ENCODE measurements at regions not wholly inside any gene's neighbourhood (a gene's known extent, or its start where the extent isn't known, plus 50 kb on each side); places are given as distances from the start of the nearest gene placed in this dataset.

GRCh38 chr3:18258492-18258891, 166.6 kb downstream of the SATB1 start:
- no peak for FAIRE-seq
- TF ChIP-seq EZH2 (IDR thresholded peaks at IDR 0.05; ENCODE audit: insufficient read depth, low read length) (no peak), CTCF (IDR thresholded peaks at IDR 0.05; ENCODE audit: insufficient read depth, low read depth, low read length) (no peak)
- no peak overlapping the region for H3K4me2 ChIP-seq (ENCODE audit: low read length)
- Mint-ChIP-seq H3K4me1 (ENCODE audit: low read depth, unreplicated experiment) (no peaks in the 10 kb centered on the region), H3K27me3 (ENCODE audit: low read depth, unreplicated experiment) (no peaks in the 10 kb centered on the region), H3K27ac (ENCODE audit: unreplicated experiment) (no peak overlapping the region), H3K9me3 (ENCODE audit: unreplicated experiment) (no peaks in the 10 kb centered on the region), H3K4me3 (ENCODE audit: unreplicated experiment) (no peak overlapping the region), H3K36me3 (ENCODE audit: low read depth, unreplicated experiment) (no peaks in the 10 kb centered on the region)
- no peak overlapping the region for H3K9ac ChIP-seq (ENCODE audit: low read length)
- no peak for DNase-seq (ENCODE audit: low read depth)
- H3K4me1 ChIP-seq (ENCODE audit: insufficient read depth, low read length): no peaks in the 10 kb centered on the region
- H3K9me3 ChIP-seq (ENCODE audit: insufficient read depth, low read depth, low read length): no peaks in the 10 kb centered on the region
- H3K27ac ChIP-seq (ENCODE audit: low read depth, low read length): no peak overlapping the region
- H3K36me3 ChIP-seq (ENCODE audit: insufficient read depth, low read length): no peaks in the 10 kb centered on the region
- H4K20me1 ChIP-seq (ENCODE audit: insufficient read depth, low read length): no peaks in the 10 kb centered on the region
- H3K27me3 ChIP-seq (ENCODE audit: insufficient read depth, low read length): no peaks in the 10 kb centered on the region
- H3K79me2 ChIP-seq (ENCODE audit: insufficient read depth, low read length): no peaks in the 10 kb centered on the region
- no peak overlapping the region for H2AFZ ChIP-seq (ENCODE audit: low read depth, low read length)
- no peak overlapping the region for H3K4me3 ChIP-seq (ENCODE audit: insufficient read depth, low read depth, low read length)

- H3K9me3 ChIP-seq (ENCODE audit: insufficient read depth, low read depth, low read length): no peaks in the 10 kb centered on the region
- H3K4me2 ChIP-seq (ENCODE audit: low read length): no peak overlapping the region
- no peaks in the 10 kb centered on the region for H3K36me3 ChIP-seq (ENCODE audit: insufficient read depth, low read length)
- H2AFZ ChIP-seq (ENCODE audit: low read depth, low read length): no peak overlapping the region
- no peak overlapping the region for H3K9ac ChIP-seq (ENCODE audit: low read length)
- TF ChIP-seq EZH2 (IDR thresholded peaks at IDR 0.05; ENCODE audit: insufficient read depth, low read length) (no peak), CTCF (IDR thresholded peaks at IDR 0.05; ENCODE audit: insufficient read depth, low read depth, low read length) (no peak)
- H3K4me1 ChIP-seq (ENCODE audit: insufficient read depth, low read length): no peaks in the 10 kb centered on the region
- H3K4me3 Mint-ChIP-seq (ENCODE audit: unreplicated experiment): no peak overlapping the region
- H3K4me3 ChIP-seq (ENCODE audit: insufficient read depth, low read depth, low read length): no peak overlapping the region
- H3K36me3 Mint-ChIP-seq (ENCODE audit: low read depth, unreplicated experiment): no peaks in the 10 kb centered on the region
- H4K20me1 ChIP-seq (ENCODE audit: insufficient read depth, low read length): no peaks in the 10 kb centered on the region
- H3K4me1 Mint-ChIP-seq (ENCODE audit: low read depth, unreplicated experiment): peaks cover 6% of the 10 kb centered on the region
- no peak overlapping the region for H3K27ac ChIP-seq (ENCODE audit: low read depth, low read length)
- no peaks in the 10 kb centered on the region for H3K79me2 ChIP-seq (ENCODE audit: insufficient read depth, low read length)
- H3K27ac Mint-ChIP-seq (ENCODE audit: unreplicated experiment): no peak overlapping the region
- DNase-seq (ENCODE audit: low read depth): no peak
- peaks cover 3% of the 10 kb centered on the region for H3K9me3 Mint-ChIP-seq (ENCODE audit: unreplicated experiment)
- no peaks in the 10 kb centered on the region for H3K27me3 Mint-ChIP-seq (ENCODE audit: low read depth, unreplicated experiment)
- H3K27me3 ChIP-seq (ENCODE audit: insufficient read depth, low read length): no peaks in the 10 kb centered on the region
- FAIRE-seq: no peak
These were observed 172.6 kb downstream of the SATB1 start for GRCh38 chr3:18252578-18252977.

DNA sequence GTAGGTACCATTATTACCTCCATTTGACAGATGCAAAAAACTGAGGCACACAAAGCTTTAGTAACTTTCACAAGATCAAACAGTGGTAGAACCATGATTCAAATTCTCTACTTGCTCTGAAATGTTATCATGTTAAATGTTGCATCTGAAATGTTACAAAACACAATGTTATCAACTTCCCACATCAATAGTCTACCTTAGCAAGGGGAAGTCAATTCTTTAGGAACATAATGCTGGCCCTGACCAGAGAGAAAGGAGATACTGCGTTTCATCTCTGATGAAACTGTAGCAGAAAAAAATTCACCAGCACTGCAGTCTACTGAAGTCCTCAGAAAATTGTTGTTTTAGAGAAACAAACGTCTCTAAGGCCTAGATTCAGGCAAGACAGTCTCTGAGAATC, 174.1 kb downstream of the SATB1 start:
- FAIRE-seq: no peak

More for the DNA sequence above, 174.1 kb downstream of the SATB1 start:
- TF ChIP-seq EZH2 (IDR thresholded peaks at IDR 0.05; ENCODE audit: insufficient read depth, low read length): no peak
- TF ChIP-seq CTCF (IDR thresholded peaks at IDR 0.05; ENCODE audit: insufficient read depth, low read depth, low read length): no peak
- Histone ChIP-seq H3K27me3 (ENCODE audit: insufficient read depth, low read length) (no peaks in the 10 kb centered on the region), H4K20me1 (ENCODE audit: insufficient read depth, low read length) (no peaks in the 10 kb centered on the region), H3K9me3 (ENCODE audit: insufficient read depth, low read depth, low read length) (no peaks in the 10 kb centered on the region), H3K27ac (ENCODE audit: low read depth, low read length) (no peak overlapping the region), H2AFZ (ENCODE audit: low read depth, low read length) (no peak overlapping the region), H3K4me2 (ENCODE audit: low read length) (no peak overlapping the region), H3K79me2 (ENCODE audit: insufficient read depth, low read length) (no peaks in the 10 kb centered on the region), H3K4me3 (ENCODE audit: insufficient read depth, low read depth, low read length) (no peak overlapping the region), H3K4me1 (ENCODE audit: insufficient read depth, low read length) (no peaks in the 10 kb centered on the region), H3K36me3 (ENCODE audit: insufficient read depth, low read length) (no peaks in the 10 kb centered on the region), H3K9ac (ENCODE audit: low read length) (no peak overlapping the region)
- peaks cover 2% of the 10 kb centered on the region for H3K36me3 Mint-ChIP-seq (ENCODE audit: low read depth, unreplicated experiment)
- peaks cover 6% of the 10 kb centered on the region for H3K4me1 Mint-ChIP-seq (ENCODE audit: low read depth, unreplicated experiment)
- no peak overlapping the region for H3K4me3 Mint-ChIP-seq (ENCODE audit: unreplicated experiment)
- DNase-seq (ENCODE audit: low read depth): no peak
- H3K27ac Mint-ChIP-seq (ENCODE audit: unreplicated experiment): no peak overlapping the region
- H3K9me3 Mint-ChIP-seq (ENCODE audit: unreplicated experiment): peaks cover 3% of the 10 kb centered on the region
- no peaks in the 10 kb centered on the region for H3K27me3 Mint-ChIP-seq (ENCODE audit: low read depth, unreplicated experiment)

Data from astrocyte (in vitro differentiated cells and primary cell).